Activated CD4-positive, CD25-positive, alpha-beta regulatory T cell treated with anti-CD3 and anti-CD28 coated beads, Interleukin-2, amount 50 U/mL, for 24 hours (primary cell): ENCODE measurements at regions not wholly inside any gene's neighbourhood (a gene's known extent, or its start where the extent isn't known, plus 50 kb on each side); places are given as distances from the start of the nearest gene placed in this dataset.
A peak's percentile ranks its signal among the peaks of the same experiment; 100 is the strongest.
"Not testable (repeated sequence)": the region's sequence is repeated elsewhere in the genome, so short reads cannot be mapped to it uniquely, and the experiment has no call there.

Experiments used
- ATAC-seq, 2 donors: fragments of 150-1000 bp; cut with Tn5 transposase; one replicate each; pipeline ENCODE4 v1.10.0; 2021; ENCODE audit warnings: mild to moderate bottlenecking in 1 of 2, moderate library complexity in 1 of 2

- no peak for ATAC-seq
These were observed 84.0 kb downstream of the FMO4 start for GRCh38 chr1:171397851-171398469.

- no peak for ATAC-seq
These were observed 81.9 kb upstream of the PRRC2C start for GRCh38 chr1:171403393-171403792.

- ATAC-seq, result no peak
These were observed 80.0 kb upstream of the PRRC2C start for GRCh38 chr1:171405391-171405714.

- not testable (repeated sequence) for ATAC-seq
These were observed 71.8 kb upstream of the PRRC2C start for GRCh38 chr1:171413557-171413956.

GRCh38 chr1:171418546-171418945, 66.8 kb upstream of the PRRC2C start:
- ATAC-seq, result no peak

- peak; percentile 85 to 89 for ATAC-seq
These were observed 64.5 kb upstream of the PRRC2C start for GRCh38 chr1:171420810-171421209.

GRCh38 chr1:171421413-171422020, 63.8 kb upstream of the PRRC2C start:
- no peak for ATAC-seq

- no peak for ATAC-seq
These were observed 62.8 kb upstream of the PRRC2C start for GRCh38 chr1:171422511-171422910.

- no peak for ATAC-seq
These were observed 60.8 kb upstream of the PRRC2C start for GRCh38 chr1:171424494-171424893.

GRCh38 chr1:171426645-171427044, 58.7 kb upstream of the PRRC2C start:
- no peak for ATAC-seq

GRCh38 chr1:171427852-171428471, 57.4 kb upstream of the PRRC2C start:
- ATAC-seq, result no peak

- ATAC-seq, result no peak
These were observed 56.2 kb upstream of the PRRC2C start for GRCh38 chr1:171429137-171429536.

- ATAC-seq, result no peak
These were observed 53.3 kb upstream of the PRRC2C start for GRCh38 chr1:171431994-171432393.

GRCh38 chr1:171432473-171432872, 52.9 kb upstream of the PRRC2C start:
- no peak for ATAC-seq

GRCh38 chr1:171433451-171433850, 51.9 kb upstream of the PRRC2C start:
- no peak for ATAC-seq

GRCh38 chr1:171434717-171435346, 50.5 kb upstream of the PRRC2C start:
- ATAC-seq, result peak; percentile 73 to 79
